ENCODE measurements at regions not wholly inside any gene's neighbourhood (a gene's known extent, or its start where the extent isn't known, plus 50 kb on each side); places are given as distances from the start of the nearest gene placed in this dataset.

DNA sequence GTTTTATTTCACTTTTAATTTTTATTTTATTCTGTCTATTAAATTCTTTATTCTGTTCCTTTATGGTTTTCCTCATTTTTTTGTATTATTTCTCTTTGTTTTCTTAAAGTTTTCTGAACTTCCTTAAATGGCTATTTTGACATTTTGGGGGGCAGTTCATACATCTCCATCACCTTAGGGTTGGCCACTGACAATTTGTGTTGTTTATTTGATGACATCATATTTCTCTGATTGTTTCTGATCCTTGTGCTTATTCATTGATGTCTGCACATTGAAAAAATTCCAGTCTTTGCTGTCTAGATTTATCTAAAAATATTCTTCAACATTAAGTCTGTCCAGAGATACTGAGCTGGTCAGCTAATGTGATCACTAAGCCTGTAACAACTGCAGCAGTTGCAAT, 379.5 kb upstream of the EYS start:
- no peak overlapping the region for H3K27ac Mint-ChIP-seq
- peaks cover 6% of the 10 kb centered on the region for H3K9me3 Mint-ChIP-seq

DNA sequence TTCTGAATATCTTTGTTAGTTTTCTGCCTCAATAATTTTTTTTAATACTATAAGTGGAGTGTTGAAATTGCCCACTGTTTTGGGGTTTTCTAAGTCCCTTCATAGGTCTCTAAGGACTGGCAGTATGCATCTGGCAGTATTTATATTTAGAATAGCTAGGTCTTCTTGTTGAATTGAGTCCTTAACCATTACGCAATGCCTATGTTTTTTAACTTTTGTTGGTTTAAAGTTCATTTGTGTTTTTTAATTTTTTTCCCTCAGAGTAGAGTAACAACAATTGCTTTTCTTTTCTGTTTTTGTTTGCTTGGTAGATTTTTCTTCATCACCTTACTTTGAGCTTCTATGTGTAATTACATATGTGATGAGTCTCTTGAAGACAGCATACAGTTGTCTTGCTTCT, 375.9 kb upstream of the EYS start:
- Mint-ChIP-seq H3K27me3 (no peaks in the 10 kb centered on the region), H3K36me3 (peaks cover 3% of the 10 kb centered on the region), H3K4me1 (ENCODE audit: unreplicated experiment) (no peaks in the 10 kb centered on the region), H3K27ac (no peak overlapping the region), H3K4me3 (no peak overlapping the region), H3K9me3 (peaks cover 6% of the 10 kb centered on the region)
- no peak for DNase-seq (ENCODE audit: extremely low spot score, unreplicated experiment)
- no peak for TF ChIP-seq CTCF (conservative IDR thresholded peaks at IDR 0.05)

More for the DNA sequence above, 379.5 kb upstream of the EYS start:
- no peaks in the 10 kb centered on the region for H3K4me1 Mint-ChIP-seq (ENCODE audit: unreplicated experiment)
- DNase-seq (ENCODE audit: extremely low spot score, unreplicated experiment): no peak
- H3K36me3 Mint-ChIP-seq: peaks cover 3% of the 10 kb centered on the region
- H3K27me3 Mint-ChIP-seq: no peaks in the 10 kb centered on the region
- no peak overlapping the region for H3K4me3 Mint-ChIP-seq
- no peak for TF ChIP-seq CTCF (conservative IDR thresholded peaks at IDR 0.05)

GRCh38 chr6:66068907-66069306, 361.9 kb upstream of the EYS start:
- Mint-ChIP-seq H3K9me3 (no peaks in the 10 kb centered on the region), H3K36me3 (no peaks in the 10 kb centered on the region), H3K27ac (no peak overlapping the region), H3K27me3 (no peaks in the 10 kb centered on the region), H3K4me1 (ENCODE audit: unreplicated experiment) (no peaks in the 10 kb centered on the region), H3K4me3 (no peak overlapping the region)
- no peak for TF ChIP-seq CTCF (conservative IDR thresholded peaks at IDR 0.05)
- no peak for DNase-seq (ENCODE audit: extremely low spot score, unreplicated experiment)

- H3K4me1 Mint-ChIP-seq (ENCODE audit: unreplicated experiment): no peaks in the 10 kb centered on the region
- TF ChIP-seq CTCF (conservative IDR thresholded peaks at IDR 0.05): no peak
- H3K9me3 Mint-ChIP-seq: no peaks in the 10 kb centered on the region
- no peak overlapping the region for H3K4me3 Mint-ChIP-seq
- no peaks in the 10 kb centered on the region for H3K36me3 Mint-ChIP-seq
- H3K27ac Mint-ChIP-seq: no peak overlapping the region
- DNase-seq (ENCODE audit: extremely low spot score, unreplicated experiment): no peak
- H3K27me3 Mint-ChIP-seq: no peaks in the 10 kb centered on the region
These were observed 361.0 kb upstream of the EYS start for GRCh38 chr6:66068033-66068432.

DNA sequence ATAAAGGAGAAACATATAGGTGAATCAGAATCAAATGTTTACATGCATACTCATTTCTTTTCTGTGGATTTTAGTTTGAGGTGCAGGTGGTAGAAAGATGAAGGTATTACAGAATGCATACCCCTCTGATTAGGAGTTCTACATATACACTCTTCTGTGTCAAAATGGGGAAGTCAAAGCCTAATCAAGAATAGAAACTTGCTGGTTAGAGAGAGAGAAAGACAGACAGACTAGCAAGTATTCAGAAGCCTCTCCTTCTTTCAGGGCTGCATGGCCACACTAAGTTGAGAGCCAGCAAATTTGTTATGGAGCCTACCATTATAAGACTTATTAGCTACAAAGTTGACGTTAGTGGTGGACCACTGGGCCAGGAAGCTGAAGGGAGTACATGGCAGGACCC, 358.3 kb upstream of the EYS start:
- Mint-ChIP-seq H3K27ac (no peak overlapping the region), H3K36me3 (no peaks in the 10 kb centered on the region), H3K4me1 (ENCODE audit: unreplicated experiment) (no peaks in the 10 kb centered on the region), H3K4me3 (no peak overlapping the region), H3K9me3 (no peaks in the 10 kb centered on the region), H3K27me3 (no peaks in the 10 kb centered on the region)
- TF ChIP-seq CTCF (conservative IDR thresholded peaks at IDR 0.05): no peak
- no peak for DNase-seq (ENCODE audit: extremely low spot score, unreplicated experiment)

GRCh38 chr6:66057034-66057433, 350.0 kb upstream of the EYS start:
- no peaks in the 10 kb centered on the region for H3K36me3 Mint-ChIP-seq
- no peak overlapping the region for H3K27ac Mint-ChIP-seq
- H3K9me3 Mint-ChIP-seq: no peaks in the 10 kb centered on the region
- H3K4me1 Mint-ChIP-seq (ENCODE audit: unreplicated experiment): no peaks in the 10 kb centered on the region
- DNase-seq (ENCODE audit: extremely low spot score, unreplicated experiment): no peak
- H3K27me3 Mint-ChIP-seq: no peaks in the 10 kb centered on the region
- no peak for TF ChIP-seq CTCF (conservative IDR thresholded peaks at IDR 0.05)
- no peak overlapping the region for H3K4me3 Mint-ChIP-seq
